Endodermal cell (in vitro differentiated cells): ENCODE measurements at regions not wholly inside any gene's neighbourhood (a gene's known extent, or its start where the extent isn't known, plus 50 kb on each side); places are given as distances from the start of the nearest gene placed in this dataset.
"Not testable (repeated sequence)": the region's sequence is repeated elsewhere in the genome, so short reads cannot be mapped to it uniquely, and the experiment has no call there.

Experiments
- DNase-seq: peaks from one replicate; pipeline ENCODE4 v3.0.0-alpha.2; 2017
- H3K27ac ChIP-seq: 2 replicates; pipeline ENCODE4 v1.5.1; 2013; ENCODE audit warnings: mild to moderate bottlenecking, low read depth, low read length, moderate library complexity
- H3K27me3 ChIP-seq: 2 replicates; pipeline ENCODE4 v1.6.1; 2013; ENCODE audit warnings: mild to moderate bottlenecking, low read length, moderate library complexity; ENCODE audit not compliant: insufficient read depth, control insufficient read depth, poor library complexity, severe bottlenecking
- H3K36me3 ChIP-seq: 2 replicates; pipeline ENCODE4 v1.7.0; 2013; ENCODE audit warnings: mild to moderate bottlenecking, low read length, moderate library complexity; ENCODE audit not compliant: control insufficient read depth, insufficient read depth
- H3K4me1 ChIP-seq: one replicate; pipeline ENCODE4 v1.7.0; 2013; ENCODE audit warnings: low read length; ENCODE audit not compliant: control insufficient read depth, insufficient read depth
- H3K4me3 ChIP-seq: 2 replicates; pipeline ENCODE4 v1.5.1; 2013; ENCODE audit warnings: mild to moderate bottlenecking, low read length, moderate library complexity
- H3K9ac ChIP-seq: 2 replicates; pipeline ENCODE4 v1.6.1; 2013; ENCODE audit warnings: mild to moderate bottlenecking, low read length, moderate library complexity; ENCODE audit not compliant: poor library complexity, severe bottlenecking; ENCODE audit errors: extremely low read depth
- H3K9me3 ChIP-seq: 2 replicates; pipeline ENCODE4 v1.6.1; 2013; ENCODE audit warnings: mild to moderate bottlenecking, low read length, moderate library complexity; ENCODE audit not compliant: control insufficient read depth
- H3K27ac Mint-ChIP-seq: 2 replicates; pipeline ENCODE4 v1.8.0; 2020; ENCODE audit warnings: mixed read lengths
- H3K27me3 Mint-ChIP-seq: 2 replicates; pipeline ENCODE4 v1.8.0; 2021; ENCODE audit warnings: mild to moderate bottlenecking, mixed read lengths; ENCODE audit not compliant: insufficient read depth
- H3K36me3 Mint-ChIP-seq: 2 replicates; pipeline ENCODE4 v1.8.0; 2020; ENCODE audit warnings: low read depth, mixed read lengths
- H3K4me1 Mint-ChIP-seq: 2 replicates; pipeline ENCODE4 v1.8.0; 2020; ENCODE audit warnings: mixed read lengths
- H3K4me3 Mint-ChIP-seq: 2 replicates; pipeline ENCODE4 v1.8.0; 2020; ENCODE audit warnings: mild to moderate bottlenecking, moderate library complexity, mixed read lengths
- H3K9me3 Mint-ChIP-seq: 2 replicates; pipeline ENCODE4 v1.8.0; 2020; ENCODE audit warnings: mild to moderate bottlenecking, mixed read lengths
- WGBS, 2 experiments: methylation state at CpG; one replicate each; pipeline versions ENCODE4 v1.1.5 to v1.1.7; 2013; ENCODE audit warnings: missing lambda C conversion rate in 2 of 2, mixed read lengths in 1 of 2; ENCODE audit not compliant: insufficient coverage in 1 of 2, insufficient read length in 1 of 2; 5-methylcytosine and 5-hydroxymethylcytosine counted together
- TF ChIP-seq, protein P1 (sequence below): fragments of 200-600 bp; sonication (generic); conservative IDR thresholded peaks from 2 replicates; pipeline ENCODE4 v1.5.0; 2021; ENCODE audit warnings: antibody characterized with exemption, mild to moderate bottlenecking

DNA sequence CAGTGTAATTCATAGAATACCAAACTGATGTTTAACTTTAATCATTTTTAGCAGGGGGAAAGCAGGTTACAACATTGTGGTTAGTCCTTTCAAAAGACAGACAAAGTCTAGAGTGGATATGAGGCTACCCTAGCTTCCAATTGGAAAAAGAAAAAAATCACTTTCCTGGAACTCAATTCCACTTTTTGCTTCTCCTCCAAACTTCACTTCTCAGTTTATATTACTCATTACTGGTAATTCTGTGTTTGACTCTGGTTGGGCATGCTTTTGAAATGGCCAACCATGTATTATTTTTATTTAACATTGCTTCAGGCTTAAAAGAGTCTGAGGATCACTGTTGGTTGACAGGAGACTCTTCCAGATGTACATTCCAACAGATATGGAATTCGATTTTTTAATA lies 84.8 kb downstream of the RAP2B start:
- Mint-ChIP-seq H3K27ac (no peak overlapping the region), H3K4me3 (no peak overlapping the region), H3K4me1 (peaks cover 10% of the 10 kb centered on the region), H3K9me3 (peaks cover 20% of the 10 kb centered on the region), H3K27me3 (no peaks in the 10 kb centered on the region), H3K36me3 (peaks cover 14% of the 10 kb centered on the region)
- Histone ChIP-seq H3K9me3 (peaks cover 16% of the 10 kb centered on the region), H3K36me3 (no peaks in the 10 kb centered on the region), H3K9ac (no peak overlapping the region), H3K27ac (no peak overlapping the region), H3K4me3 (no peak overlapping the region), H3K4me1 (no peaks in the 10 kb centered on the region), H3K27me3 (no peaks in the 10 kb centered on the region)
- DNase-seq: no peak
- WGBS, 2 experiments: 91 to 96% methylated on average over 1 of the region's 1 CpG
- TF ChIP-seq, protein P1, sequence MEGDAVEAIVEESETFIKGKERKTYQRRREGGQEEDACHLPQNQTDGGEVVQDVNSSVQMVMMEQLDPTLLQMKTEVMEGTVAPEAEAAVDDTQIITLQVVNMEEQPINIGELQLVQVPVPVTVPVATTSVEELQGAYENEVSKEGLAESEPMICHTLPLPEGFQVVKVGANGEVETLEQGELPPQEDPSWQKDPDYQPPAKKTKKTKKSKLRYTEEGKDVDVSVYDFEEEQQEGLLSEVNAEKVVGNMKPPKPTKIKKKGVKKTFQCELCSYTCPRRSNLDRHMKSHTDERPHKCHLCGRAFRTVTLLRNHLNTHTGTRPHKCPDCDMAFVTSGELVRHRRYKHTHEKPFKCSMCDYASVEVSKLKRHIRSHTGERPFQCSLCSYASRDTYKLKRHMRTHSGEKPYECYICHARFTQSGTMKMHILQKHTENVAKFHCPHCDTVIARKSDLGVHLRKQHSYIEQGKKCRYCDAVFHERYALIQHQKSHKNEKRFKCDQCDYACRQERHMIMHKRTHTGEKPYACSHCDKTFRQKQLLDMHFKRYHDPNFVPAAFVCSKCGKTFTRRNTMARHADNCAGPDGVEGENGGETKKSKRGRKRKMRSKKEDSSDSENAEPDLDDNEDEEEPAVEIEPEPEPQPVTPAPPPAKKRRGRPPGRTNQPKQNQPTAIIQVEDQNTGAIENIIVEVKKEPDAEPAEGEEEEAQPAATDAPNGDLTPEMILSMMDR: no peak

DNA sequence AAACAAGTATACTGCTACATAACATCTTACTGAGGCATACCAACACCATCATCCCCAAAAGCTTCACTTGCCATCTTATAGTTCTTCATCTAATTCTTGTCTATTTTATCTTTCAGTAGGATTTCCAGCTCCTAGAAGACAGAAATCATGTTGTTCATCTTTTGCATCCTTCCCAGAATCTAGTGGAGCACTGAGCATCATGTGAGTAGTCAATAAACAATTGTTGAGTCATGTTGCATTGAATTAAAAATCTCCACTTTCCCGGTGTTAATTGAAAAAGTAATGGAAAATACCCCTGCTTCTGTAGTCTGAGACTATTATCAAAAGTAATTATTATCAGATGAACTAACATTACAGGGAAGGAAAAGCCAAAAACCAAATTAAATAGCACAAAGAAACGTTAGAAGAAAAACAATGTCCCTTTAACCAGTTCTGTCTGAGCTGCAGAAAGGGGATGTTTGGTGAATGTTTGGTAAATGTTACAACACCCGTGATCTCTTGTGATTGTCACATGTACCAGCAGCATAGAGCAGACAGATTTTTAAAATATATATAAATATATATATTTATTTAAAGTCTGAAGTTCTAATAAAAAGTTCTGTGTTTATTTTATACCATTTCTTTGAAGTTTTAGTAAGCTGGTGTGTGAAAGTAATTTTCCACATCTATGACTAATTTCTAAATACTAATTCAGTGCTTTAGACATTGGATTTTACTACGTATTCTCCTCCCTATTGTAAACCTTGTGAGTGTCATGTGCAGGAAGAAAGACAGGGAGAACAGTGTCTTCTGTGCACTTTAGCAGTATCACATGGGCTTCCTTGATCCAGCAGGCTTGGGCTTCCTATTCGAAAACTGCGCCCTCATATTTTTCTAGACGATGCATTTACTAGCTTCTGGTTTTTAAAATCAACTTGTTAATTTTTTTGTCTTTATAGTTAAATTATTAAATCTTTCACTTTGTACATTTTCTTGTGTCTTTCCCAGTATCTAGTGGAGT lies 85.6 kb downstream of the RAP2B start:
- no peak overlapping the region for H3K4me3 Mint-ChIP-seq
- H3K27ac Mint-ChIP-seq: no peak overlapping the region
- H3K27ac ChIP-seq: no peak overlapping the region
- 92 to 100% methylated on average over 1 to 7 of the region's 7 CpGs for WGBS, 2 experiments
- TF ChIP-seq, protein P1: no peak
- peaks cover 17% of the 10 kb centered on the region for H3K4me1 Mint-ChIP-seq
- H3K4me1 ChIP-seq: no peaks in the 10 kb centered on the region
- no peak overlapping the region for H3K4me3 ChIP-seq
- H3K9me3 ChIP-seq: peaks cover 12% of the 10 kb centered on the region
- H3K27me3 ChIP-seq: no peaks in the 10 kb centered on the region
- H3K27me3 Mint-ChIP-seq: no peaks in the 10 kb centered on the region
- H3K9ac ChIP-seq: no peak overlapping the region
- no peaks in the 10 kb centered on the region for H3K36me3 ChIP-seq
- H3K9me3 Mint-ChIP-seq: peaks cover 16% of the 10 kb centered on the region
- DNase-seq: no peak
- peaks cover 11% of the 10 kb centered on the region for H3K36me3 Mint-ChIP-seq

DNA sequence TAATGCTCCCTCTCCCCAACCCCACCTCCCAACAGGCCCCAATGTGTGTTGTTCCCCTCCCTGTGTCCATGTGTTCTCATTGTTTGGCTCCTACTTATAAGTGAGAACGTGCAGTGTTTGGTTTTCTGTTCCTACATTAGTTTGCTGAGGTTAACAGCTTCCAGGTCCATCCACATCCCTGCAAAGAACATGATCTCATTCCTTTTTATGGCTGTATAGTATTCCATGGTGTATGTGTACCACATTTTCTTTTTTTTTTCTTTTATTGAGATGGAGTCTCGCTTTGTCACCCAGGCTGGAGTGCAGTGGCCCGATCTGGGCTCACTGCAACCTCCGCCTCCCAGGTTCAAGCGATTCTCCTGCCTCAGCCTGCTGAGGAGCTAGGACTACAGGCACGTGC lies 86.8 kb downstream of the RAP2B start:
- not testable (repeated sequence) for H3K9ac ChIP-seq, H3K4me3 ChIP-seq, H3K9me3 ChIP-seq, H3K36me3 ChIP-seq, H3K4me1 ChIP-seq, H3K27me3 Mint-ChIP-seq, DNase-seq, H3K27ac ChIP-seq, H3K4me3 Mint-ChIP-seq, H3K27ac Mint-ChIP-seq, H3K36me3 Mint-ChIP-seq, H3K27me3 ChIP-seq
- 91 to 94% methylated on average over 6 of the region's 6 CpGs for WGBS, 2 experiments
- H3K9me3 Mint-ChIP-seq: peaks cover 13% of the 10 kb centered on the region
- H3K4me1 Mint-ChIP-seq: peaks cover 17% of the 10 kb centered on the region
